HG03066 (cell line): ENCODE measurements at regions not wholly inside any gene's neighbourhood (a gene's known extent, or its start where the extent isn't known, plus 50 kb on each side); places are given as distances from the start of the nearest gene placed in this dataset.
"Not testable (repeated sequence)": the region's sequence is repeated elsewhere in the genome, so short reads cannot be mapped to it uniquely, and the experiment has no call there.

Experiments
- ATAC-seq: cut with Tn5 transposase; IDR thresholded peaks from one replicate; pipeline ENCODE4 v1.9.1; 2021; ENCODE audit warnings: low read depth; ENCODE audit not compliant: unreplicated experiment

DNA sequence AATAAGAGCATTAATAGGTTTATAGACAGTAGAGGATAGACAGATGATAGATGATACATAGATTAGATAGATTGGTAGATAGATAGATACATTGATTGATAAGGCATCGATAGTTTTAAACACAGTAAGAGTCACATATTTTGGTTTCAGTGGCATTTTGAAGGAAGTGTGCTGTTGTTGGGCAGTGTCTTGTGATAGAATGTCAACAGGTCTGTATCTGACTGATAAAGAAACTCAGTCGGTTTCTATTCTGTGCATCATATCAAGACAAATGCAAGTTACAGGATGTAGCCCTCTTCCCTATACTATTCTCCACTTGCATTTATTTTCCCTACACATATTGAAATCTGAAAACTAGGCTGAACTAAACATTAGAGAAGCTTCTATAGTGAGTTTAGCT is 1229.0 kb upstream of the ZEB2 start:
- ATAC-seq: peak; percentile 43

DNA sequence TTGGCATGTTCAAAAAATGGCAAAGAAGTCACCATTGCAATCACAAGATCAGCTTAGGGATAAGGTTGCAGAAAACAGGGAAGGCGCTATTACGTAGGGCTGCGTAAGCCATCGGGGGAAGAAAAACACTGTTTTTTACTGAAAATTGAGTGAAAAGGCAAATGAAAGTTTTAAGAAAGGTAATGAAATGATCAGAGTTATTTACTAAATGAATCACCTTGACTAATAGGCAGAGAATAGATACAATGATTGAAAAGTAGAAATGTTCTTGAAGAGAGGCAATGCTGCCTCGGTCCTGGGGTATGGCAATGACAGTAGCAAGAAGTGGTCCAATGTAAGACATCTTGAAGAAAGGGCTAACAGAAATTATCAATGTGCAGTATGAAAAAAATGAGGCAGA is 1227.8 kb upstream of the ZEB2 start:
- no peak for ATAC-seq

DNA sequence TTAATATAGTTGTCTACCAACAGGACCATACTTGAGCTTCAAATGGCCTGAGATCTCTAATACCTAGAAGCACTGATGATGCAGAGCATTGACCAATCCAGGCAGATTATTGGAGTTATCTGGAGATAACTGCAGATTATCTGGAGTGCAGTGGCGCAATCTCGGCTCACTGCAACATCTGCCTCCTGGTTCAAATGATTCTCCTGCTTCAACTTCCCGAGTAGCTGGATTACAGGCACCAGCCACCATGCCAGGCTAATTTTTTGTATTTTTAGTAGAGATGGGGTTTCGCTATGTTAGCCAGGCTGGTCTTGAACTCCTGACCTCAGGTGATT is 1225.4 kb upstream of the ZEB2 start:
- not testable (repeated sequence) for ATAC-seq

DNA sequence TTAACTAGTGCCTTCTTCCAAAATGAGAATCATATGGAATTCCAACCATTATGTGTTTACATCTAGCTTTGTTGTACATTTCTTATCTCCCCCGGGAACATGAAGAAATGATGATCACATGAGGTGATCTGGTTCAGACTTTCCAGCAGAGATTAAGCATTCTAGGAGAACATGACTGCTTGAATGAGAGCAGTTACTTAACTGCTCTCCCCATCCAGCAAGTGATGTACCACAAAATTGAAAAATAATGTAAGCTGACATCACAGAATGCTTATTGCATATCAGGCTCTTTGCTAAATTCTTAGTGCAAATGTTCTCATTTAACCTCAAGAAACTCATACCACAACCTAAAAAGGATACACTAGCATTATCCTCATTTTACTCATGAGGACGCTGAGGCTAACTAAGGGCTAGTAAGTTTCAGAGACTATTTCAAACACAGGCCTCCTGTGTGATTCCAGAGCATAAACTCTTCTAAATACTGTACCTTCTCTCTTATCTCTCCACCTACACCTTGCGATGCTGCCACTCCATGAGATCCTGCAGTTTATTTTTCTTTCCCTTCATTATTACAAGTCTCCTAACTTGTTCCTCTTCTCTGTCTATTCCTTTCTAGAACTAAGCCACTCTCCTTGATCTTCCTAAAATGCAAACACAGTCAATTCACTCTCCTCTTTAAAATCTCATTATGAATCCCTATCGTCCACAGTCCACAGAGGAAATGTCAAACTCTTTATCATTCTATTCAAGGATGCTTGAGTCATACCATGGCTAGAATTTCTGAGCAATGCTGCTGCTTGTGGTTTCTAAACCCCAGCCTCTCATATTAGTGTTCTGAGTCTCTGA is 1224.8 kb upstream of the ZEB2 start:
- ATAC-seq: peak; percentile 73

DNA sequence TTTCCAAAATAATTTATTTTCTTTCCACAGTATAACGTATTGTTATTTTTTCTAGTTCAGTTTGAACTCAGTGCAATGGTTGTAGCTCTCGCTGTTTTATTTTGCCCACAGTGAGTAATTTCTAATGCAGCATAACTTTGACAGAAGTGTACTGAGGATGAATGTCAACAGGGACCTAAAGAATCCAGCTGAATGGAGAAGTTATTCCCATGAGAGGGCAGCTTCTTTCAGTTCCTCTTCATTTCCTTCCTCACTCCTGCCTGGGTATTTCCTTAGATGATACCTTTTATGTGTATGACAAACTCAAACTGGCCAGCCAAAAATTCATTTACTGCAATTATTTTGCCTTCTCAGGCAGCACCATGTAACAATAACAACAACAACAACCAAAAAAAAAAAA is 1223.1 kb upstream of the ZEB2 start:
- no peak for ATAC-seq

DNA sequence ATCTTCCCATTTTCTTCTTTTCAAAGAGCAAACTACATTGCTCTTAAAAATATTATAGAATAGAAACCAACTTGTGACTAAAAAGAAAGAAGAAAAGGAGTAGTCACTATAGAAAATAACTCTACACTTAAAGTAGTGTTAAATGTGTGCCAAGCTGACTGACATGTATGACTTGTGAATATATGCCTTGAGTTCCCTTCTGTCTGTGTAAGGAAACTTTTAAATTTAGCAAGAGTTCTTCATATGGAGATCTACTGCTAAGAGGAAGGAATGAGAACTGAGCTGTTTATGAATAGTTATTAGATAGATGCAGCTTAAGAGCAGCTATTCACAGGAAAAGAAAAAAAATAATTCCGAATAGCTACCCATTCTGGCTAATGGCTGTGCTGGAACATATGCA is 1221.7 kb upstream of the ZEB2 start:
- ATAC-seq: no peak

DNA sequence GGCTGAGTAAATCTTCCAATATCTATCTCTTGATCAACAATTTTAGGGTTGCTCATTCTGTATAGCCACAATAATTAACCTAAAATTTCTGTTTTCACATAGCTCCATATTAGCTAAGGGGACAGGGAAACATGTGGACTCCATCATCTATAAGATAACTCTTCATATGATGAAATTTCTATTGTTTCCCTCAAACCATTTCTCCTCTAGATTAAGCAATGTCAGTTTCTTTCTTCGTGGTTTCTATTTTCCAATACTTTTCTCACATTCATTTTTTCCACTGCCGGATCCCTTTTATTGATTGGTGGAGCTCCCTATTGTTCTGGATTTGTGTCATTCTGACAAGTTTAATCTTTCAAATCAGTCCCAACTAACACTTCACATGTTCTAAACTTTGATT is 1221.3 kb upstream of the ZEB2 start:
- no peak for ATAC-seq

DNA sequence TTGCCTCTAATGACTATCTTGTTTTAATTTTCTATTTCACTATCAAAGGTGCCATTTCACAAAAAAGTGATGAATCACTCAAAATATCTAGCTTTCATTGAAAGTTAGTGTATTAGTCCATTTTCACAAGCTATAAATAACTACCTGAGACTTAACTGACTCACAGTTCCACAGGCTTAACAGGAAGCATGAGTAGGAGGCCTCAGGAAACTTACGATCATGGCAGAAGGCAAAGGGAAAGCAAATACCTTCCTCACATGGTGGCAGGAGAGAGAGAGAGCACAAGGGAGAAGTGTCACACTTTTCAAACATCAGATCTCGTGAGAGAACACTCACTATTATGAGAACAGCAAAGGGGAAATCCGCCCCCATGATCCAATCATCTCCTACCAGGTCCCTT is 1220.4 kb upstream of the ZEB2 start:
- ATAC-seq: no peak

DNA sequence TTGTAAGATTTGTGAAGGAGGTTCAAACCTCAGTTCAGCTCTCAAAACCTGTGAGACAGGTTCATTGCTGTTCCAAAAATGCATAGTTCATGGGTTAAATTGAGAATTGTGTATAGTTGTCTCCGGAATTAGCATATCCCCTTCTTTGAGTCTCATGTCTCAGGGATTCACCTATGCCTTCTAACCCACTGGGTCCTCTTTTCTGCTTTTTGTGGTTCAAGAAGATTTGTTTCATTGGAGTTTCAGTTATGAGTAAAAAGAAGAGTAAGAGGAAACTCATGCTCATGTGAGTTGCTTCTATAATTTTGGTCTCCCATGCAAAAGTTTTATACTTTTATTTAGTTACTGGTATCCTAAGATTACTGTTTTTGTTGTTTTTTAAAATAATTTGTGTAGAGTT is 1219.8 kb upstream of the ZEB2 start:
- peak; percentile 76 for ATAC-seq

DNA sequence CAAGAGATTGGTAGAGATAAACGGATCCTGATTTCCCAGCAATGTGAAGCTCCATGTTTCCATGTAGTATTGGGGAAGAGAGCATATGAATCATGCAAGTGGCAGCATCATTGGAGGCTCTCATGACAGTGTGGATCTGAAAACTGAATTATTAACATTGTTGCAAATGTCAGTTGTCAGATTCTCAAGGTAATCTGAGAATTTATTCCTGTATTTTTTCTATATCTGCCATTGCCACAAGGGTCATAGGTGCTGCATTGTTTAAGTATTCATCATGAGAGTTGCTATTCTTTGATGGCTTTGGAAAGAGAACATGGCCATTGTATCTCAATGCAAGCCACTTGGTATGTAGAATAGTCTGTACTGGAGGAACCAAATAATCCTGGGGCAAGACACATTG is 1217.0 kb upstream of the ZEB2 start:
- ATAC-seq: no peak

DNA sequence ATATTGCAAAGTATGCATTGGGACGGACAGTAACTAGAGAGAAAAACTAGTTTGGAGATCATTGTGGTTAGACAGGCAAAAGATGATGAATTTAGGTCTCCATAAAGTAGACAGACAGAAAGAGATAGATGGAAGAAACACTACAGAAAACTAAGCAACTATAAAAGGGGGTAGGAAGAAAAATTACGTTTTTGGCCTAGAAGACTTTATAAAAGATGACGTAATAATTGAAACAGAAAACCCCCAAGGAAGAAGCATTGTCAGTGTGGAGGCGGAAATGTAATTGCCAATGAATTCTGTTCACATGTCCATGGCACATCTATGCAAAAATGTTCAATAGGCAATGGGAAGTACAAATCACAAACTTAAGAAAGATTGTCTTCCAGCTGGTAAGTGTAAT is 1211.5 kb upstream of the ZEB2 start:
- ATAC-seq: no peak

DNA sequence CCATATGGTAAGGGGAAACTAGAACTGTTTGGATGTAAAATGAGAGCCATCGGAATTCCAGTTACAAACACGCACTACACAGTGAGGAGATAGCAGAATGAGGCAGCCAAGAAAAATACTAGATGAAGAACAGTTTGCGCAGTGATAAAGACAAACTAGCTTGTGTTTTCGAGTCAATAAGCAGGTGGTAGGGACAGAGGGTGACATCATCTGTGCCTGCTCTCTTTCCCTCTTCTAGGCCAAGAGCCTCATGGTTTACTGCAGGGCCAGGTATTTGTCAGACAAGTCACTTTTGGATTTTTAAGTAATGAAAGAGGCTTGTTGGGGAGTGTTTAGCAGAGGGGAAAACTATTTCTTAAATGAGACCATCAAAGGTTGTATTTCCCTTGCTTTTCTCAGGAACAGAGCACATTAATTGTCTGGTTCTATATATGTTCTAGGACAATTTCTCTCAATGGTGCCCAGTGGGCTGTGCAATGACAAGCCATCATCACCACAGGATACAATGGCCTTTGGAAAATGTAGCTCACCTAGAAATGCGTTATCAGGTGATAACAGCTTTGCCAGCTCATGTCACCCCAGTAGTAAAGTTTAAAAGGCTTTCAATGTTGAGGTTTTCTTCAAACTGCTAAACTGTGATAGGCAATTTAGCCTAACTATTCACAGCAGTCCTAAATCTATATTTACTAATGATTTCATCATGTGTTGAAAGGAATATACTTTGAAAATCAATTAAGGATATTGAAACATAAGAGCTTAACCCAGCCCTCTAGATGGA is 1210.3 kb upstream of the ZEB2 start:
- no peak for ATAC-seq

DNA sequence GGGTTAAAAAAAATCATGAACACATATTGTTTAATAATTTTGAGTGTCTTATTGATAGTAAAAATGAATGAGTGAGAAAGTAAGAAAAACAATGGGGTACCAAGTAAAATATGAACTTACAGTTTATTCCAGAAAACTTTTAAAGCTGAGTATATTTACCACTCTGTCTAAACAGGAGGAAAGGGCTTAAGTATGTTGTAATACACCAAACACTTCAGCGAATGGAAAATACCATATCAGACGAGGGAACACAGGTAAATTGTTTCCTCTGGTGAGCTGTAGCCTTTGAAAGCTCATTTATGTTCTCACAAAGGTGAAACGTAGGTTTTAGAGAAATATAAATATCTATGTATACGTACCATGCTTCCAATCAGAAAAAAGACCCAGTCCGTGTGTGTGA is 1209.6 kb upstream of the ZEB2 start:
- ATAC-seq: no peak

DNA sequence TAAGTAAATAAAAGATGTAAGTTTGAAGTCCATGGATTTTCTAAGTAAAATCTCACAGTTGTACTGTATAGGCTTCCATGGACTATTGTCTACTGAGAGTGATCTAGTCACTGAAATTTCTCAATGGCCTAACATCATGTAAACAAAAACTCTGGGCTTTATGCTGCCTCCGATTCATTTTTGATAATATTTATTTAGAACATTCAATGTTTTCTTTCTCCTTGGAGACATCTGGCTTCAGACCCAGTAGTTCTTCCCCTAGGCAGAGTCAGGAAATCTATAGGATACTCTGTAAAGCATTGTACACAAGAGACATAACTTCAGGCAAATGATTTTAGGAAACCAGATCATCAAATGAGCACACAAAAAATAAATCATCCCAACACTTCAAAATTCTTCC is 1208.6 kb upstream of the ZEB2 start:
- no peak for ATAC-seq

DNA sequence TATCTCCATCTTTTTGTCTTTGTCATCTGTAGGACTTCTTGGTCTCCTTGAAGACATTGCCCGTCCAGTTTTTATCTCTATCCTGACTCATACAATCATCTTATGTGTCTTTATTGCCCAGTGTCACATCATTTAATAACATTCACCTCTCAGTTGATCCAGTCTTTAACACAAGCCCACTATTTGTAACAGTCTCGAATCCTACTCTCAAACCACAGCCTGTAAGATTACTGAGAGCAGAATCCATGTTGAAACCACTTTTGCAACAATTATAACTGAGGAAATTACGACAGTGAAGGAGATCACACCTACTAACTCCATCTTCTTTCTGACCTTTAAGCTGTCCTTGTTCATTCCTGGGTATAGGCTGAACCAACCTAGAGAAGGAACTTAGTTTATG is 1206.0 kb upstream of the ZEB2 start:
- ATAC-seq: no peak

DNA sequence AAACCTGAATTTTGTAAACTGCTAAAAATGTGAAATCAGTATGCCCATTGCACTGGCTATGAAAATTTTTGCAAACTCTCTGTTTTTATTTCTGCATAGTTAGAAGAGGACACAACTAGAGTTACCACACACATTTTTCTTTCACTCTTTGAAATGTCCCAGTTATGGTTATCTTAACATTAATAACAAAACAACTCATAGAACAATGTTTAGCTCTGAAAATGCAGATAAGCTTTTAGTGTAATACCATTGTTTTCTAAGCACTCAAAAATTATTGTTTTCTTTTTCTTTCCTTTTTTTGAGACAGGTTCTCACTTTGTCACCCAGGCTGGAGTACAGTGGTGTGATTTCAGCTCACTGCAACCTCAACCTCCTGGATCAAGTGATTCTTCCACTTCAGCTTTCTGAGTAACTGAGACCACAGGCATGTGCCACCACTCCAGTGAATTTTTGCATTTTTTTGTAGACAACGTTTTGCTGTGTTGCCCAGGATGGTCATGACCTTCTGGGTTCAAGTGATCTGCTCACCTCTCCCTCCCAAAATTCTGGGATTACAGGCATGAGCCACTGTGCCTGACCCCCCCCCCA is 1204.5 kb upstream of the ZEB2 start:
- no peak for ATAC-seq

DNA sequence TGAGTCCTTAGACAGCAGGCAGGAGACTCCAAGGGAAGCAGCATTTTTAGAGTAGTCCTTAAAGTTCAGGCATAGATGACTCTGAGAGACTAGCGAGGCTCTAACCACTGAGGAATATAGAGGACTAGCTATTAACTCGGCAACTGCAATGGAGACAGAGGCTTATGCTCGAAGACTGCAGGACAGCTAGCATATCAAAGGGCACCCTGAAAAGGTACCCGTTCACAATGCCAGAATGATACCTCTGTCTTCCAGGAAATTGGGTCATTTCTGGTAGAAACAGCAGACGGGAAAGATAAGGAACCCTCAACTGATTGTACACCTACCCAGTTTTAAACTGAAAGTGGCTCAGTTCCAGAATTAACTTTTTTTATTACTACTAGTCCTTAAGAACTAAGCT is 1204.0 kb upstream of the ZEB2 start:
- ATAC-seq: no peak

DNA sequence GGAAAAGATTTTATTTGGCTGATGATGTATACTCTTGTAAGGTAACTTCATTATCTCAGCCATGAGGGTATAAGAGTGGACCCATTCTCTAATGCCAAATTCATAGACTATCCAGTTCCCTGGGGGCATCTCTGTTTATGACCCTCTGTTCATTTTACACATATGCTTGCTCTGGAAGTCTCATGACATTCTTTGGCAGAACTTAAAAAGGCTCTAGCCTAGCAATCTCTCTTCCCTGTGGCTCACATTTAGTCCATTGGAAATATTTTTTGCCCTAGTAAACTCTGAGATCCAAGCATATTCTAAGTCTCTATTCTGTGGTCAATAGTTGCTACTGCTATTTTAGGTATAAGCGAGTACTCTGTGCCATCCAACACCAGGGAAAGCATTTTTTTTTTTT is 1201.8 kb upstream of the ZEB2 start:
- no peak for ATAC-seq

DNA sequence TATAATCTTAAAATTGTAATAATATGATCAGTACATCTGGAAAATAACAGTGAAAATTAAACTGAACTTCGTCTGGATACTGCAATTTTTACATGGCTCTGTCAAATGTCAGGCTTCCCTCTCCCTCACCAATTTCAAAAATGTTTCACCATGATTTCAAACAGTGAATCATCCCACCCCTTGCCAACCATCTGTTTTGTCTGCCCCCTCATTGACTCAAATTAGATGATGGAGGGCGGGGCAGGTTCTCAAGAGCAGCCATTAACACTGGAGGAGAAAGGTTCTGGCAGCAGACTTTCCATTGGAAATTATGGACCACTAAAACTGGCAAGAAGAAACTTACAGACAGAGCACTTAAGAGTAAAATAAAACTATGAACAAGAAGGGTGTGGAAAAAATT is 1195.7 kb upstream of the ZEB2 start:
- ATAC-seq: no peak

DNA sequence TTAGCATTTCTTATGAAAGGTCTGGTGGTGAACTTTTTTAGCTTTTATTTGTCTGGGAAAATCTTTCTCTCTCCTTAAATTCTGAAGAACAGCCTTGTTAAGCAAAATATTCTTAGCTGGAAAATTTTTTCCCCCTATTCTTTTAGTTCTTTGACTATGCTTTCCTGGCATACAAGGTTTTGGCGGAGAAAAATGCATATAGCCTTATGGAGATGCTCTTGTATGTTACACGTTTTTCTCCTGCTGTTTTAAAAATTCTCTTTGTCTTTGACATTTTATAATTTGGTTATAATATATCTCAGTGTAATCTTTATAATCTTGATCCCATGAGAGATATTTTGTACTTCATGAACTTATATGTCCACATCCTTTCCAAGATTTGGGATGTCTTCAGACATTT is 1190.4 kb upstream of the ZEB2 start:
- no peak for ATAC-seq

DNA sequence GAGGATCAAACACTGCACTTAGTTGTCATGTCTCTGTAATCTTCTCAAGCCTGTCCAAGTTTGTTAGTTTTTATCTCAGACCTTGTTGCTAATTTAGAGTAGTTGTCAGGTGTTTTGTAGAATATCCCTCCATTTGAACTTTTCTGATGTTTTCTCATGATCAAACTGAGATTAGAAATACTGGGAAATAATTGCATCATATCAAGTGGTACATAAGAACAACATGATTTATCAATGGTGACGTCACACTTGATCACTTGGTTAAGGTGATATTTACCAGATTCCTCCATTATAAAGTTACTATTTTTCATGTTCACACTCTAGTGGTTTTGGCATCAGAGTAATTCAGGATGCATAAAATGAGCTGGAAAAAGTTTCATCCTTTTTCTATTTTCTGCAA is 1182.4 kb upstream of the ZEB2 start:
- no peak for ATAC-seq

DNA sequence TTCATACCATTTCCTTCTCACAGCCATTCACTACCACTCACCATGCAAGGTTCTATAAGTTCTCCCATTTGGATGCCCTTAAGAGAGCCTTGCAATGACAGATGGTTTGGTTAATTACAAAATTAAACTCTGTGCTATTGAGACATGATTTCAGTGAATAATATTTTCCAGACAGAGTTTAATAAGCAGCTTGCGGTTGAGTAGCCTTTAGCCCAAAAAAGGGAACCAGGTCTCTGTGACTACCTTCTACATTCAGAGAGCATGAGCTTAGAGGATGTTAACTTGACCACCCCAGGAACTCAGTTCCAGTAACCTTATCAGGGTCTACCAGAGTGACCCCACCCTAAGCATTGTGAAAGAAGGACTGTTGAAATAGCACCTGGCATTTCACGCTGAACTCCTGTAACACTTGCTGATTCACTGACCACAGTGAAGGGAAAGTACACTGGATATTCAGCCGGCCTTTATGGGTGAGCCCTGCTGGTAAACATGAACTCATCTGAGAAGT is 1173.1 kb upstream of the ZEB2 start:
- peak; percentile 81 for ATAC-seq
